ENCODE measurements at regions not wholly inside any gene's neighbourhood (a gene's known extent, or its start where the extent isn't known, plus 50 kb on each side); places are given as distances from the start of the nearest gene placed in this dataset.

GRCh38 chr1:106717591-106717990, 338.9 kb upstream of the PRMT6 start:
- Histone ChIP-seq H3K4me3 (ENCODE audit: low read depth in 1 of 3, low read length in 3 of 3) (no peak overlapping the region), H3K27ac (ENCODE audit: low read depth in 1 of 2, low read length in 2 of 2) (no peak overlapping the region), H3K9ac (ENCODE audit: low read depth in 1 of 2, low read length in 2 of 2) (no peak overlapping the region), H3K4me1 (ENCODE audit: control insufficient read depth in 4 of 4, insufficient read depth in 4 of 4, low read length in 3 of 4) (no peaks in the 10 kb centered on the region), H3K36me3 (ENCODE audit: control insufficient read depth in 4 of 4, insufficient read depth in 3 of 4, low read depth in 1 of 4, low read length in 3 of 4) (no peaks in the 10 kb centered on the region), H3K9me3 (ENCODE audit: control insufficient read depth in 4 of 4, low read length in 3 of 4) (peaks cover 0 to 2% (median 0%) of the 10 kb centered on the region in 4 donors), H3K27me3 (ENCODE audit: control insufficient read depth in 4 of 4, insufficient read depth in 4 of 4, low read length in 3 of 4) (no peaks in the 10 kb centered on the region)
- DNase-seq (ENCODE audit: low spot score): no peak
- 80% methylated on average over 7 of the region's 7 CpGs for WGBS
- TF ChIP-seq SP1 (IDR thresholded peaks at IDR 0.05) (no peak), JUND (IDR thresholded peaks at IDR 0.05) (no peak), HNF4G (IDR thresholded peaks at IDR 0.05) (no peak), NR2F2 (IDR thresholded peaks at IDR 0.05) (no peak), FOXA2 (IDR thresholded peaks at IDR 0.05) (no peak), REST (IDR thresholded peaks at IDR 0.05) (no peak), ZBTB33 (IDR thresholded peaks at IDR 0.05) (no peak), RXRA (IDR thresholded peaks at IDR 0.05) (no peak), RAD21 (IDR thresholded peaks at IDR 0.05) (no peak), GABPA (IDR thresholded peaks at IDR 0.05 in 1 of 2, conservative IDR thresholded peaks at IDR 0.05 in 1 of 2) (no peak), EGR1 (IDR thresholded peaks at IDR 0.05; ENCODE audit: low read depth in 2 of 2) (no peak), FOXA1 (IDR thresholded peaks at IDR 0.05) (no peak), CTCF (IDR thresholded peaks at IDR 0.05; ENCODE audit: low read depth, low read length, missing input control) (no peak), TAF1 (conservative IDR thresholded peaks at IDR 0.05) (no peak), MAX (IDR thresholded peaks at IDR 0.05) (no peak)

- H3K4me3 ChIP-seq (ENCODE audit: low read depth in 1 of 3, low read length in 3 of 3): no peak overlapping the region
- H3K4me1 ChIP-seq (ENCODE audit: control insufficient read depth in 4 of 4, insufficient read depth in 4 of 4, low read length in 3 of 4): no peaks in the 10 kb centered on the region
- H3K36me3 ChIP-seq (ENCODE audit: control insufficient read depth in 4 of 4, insufficient read depth in 3 of 4, low read depth in 1 of 4, low read length in 3 of 4): no peaks in the 10 kb centered on the region
- no peaks in the 10 kb centered on the region for H3K27me3 ChIP-seq (ENCODE audit: control insufficient read depth in 4 of 4, insufficient read depth in 4 of 4, low read length in 3 of 4)
- H3K9ac ChIP-seq (ENCODE audit: low read depth in 1 of 2, low read length in 2 of 2): no peak overlapping the region
- no peak for DNase-seq (ENCODE audit: low spot score)
- H3K27ac ChIP-seq (ENCODE audit: low read depth in 1 of 2, low read length in 2 of 2): no peak overlapping the region
- H3K9me3 ChIP-seq (ENCODE audit: control insufficient read depth in 4 of 4, low read length in 3 of 4): no peaks in the 10 kb centered on the region
- TF ChIP-seq FOXA2 (IDR thresholded peaks at IDR 0.05) (no peak), RXRA (IDR thresholded peaks at IDR 0.05) (no peak), CTCF (IDR thresholded peaks at IDR 0.05; ENCODE audit: low read depth, low read length, missing input control) (no peak), HNF4A (conservative IDR thresholded peaks at IDR 0.05) (no peak), RAD21 (IDR thresholded peaks at IDR 0.05) (no peak), ZBTB33 (IDR thresholded peaks at IDR 0.05) (no peak), FOXA1 (IDR thresholded peaks at IDR 0.05) (no peak), SP1 (IDR thresholded peaks at IDR 0.05) (no peak), NR2F2 (IDR thresholded peaks at IDR 0.05) (no peak), TAF1 (conservative IDR thresholded peaks at IDR 0.05) (no peak), ATF3 (IDR thresholded peaks at IDR 0.05) (no peak), YY1 (IDR thresholded peaks at IDR 0.05) (no peak), GABPA (IDR thresholded peaks at IDR 0.05 in 1 of 2, conservative IDR thresholded peaks at IDR 0.05 in 1 of 2) (no peak), MAX (IDR thresholded peaks at IDR 0.05) (no peak), JUND (IDR thresholded peaks at IDR 0.05) (no peak), EGR1 (IDR thresholded peaks at IDR 0.05; ENCODE audit: low read depth in 2 of 2) (no peak)
These were observed 334.7 kb upstream of the PRMT6 start for GRCh38 chr1:106721790-106722189.

All from liver (tissue), 8 donors.